ENCODE measurements at regions not wholly inside any gene's neighbourhood (a gene's known extent, or its start where the extent isn't known, plus 50 kb on each side); places are given as distances from the start of the nearest gene placed in this dataset.

DNA sequence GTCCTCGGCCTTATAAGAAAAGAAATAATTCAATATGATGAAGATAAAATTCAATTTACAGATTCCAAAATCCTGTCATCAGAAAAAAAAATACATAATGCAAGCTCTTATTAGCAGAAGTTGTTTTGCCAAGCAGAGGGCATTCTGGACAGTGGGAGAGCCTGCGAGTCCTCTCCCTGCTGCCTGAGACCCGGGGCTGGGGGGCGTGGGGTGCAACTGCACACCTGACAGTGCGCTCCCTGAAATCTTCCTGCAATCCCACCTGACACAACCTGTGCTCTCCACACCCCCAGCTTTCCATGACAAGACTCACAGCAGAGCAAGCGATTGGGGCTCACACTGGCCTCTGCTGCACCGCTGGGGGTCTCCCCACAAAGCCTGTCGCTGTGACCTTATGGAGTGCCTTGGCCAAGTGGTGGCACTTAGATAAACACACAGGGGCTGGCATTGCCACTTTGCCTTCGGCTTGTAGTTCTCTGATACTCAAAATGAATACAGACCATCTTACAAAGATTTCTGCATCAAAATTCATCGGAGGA lies 130.3 kb upstream of the PDE10A start:
- no peak for TF ChIP-seq POLR2A (IDR thresholded peaks at IDR 0.05)
- no peak for TF ChIP-seq CTCF (IDR thresholded peaks at IDR 0.05)

Data from prostate gland (tissue), 2 donors.